Esophagus muscularis mucosa (tissue), 4 donors: ENCODE measurements at regions not wholly inside any gene's neighbourhood (a gene's known extent, or its start where the extent isn't known, plus 50 kb on each side); places are given as distances from the start of the nearest gene placed in this dataset.
"Not testable (repeated sequence)": the region's sequence is repeated elsewhere in the genome, so short reads cannot be mapped to it uniquely, and the experiment has no call there.

Source experiments
- EP300 ChIP-seq: sonication (generic); formaldehyde crosslinking; IDR thresholded peaks from one replicate; pipeline ENCODE4 v1.6.1; 2017; ENCODE audit warnings: antibody characterized with exemption
- POLR2A ChIP-seq: fragments of 450-650 bp; IDR thresholded peaks from one replicate; pipeline ENCODE4 v1.6.1; 2017; ENCODE audit warnings: antibody characterized with exemption, moderate library complexity, mild to moderate bottlenecking, low read depth
- POLR2AphosphoS5 ChIP-seq, 2 donors: sonication (generic); formaldehyde crosslinking; IDR thresholded peaks; one replicate each; pipeline ENCODE4 v1.6.1; 2017; ENCODE audit warnings: antibody characterized with exemption in 2 of 2
- TF ChIP-seq, protein P1 (sequence below), 3 experiments: fragments of 200-600 bp in 2 of 3; fragments of 450-650 bp in 1 of 3; sonication (generic) in 2 of 3; IDR thresholded peaks; one replicate each; pipeline ENCODE4 v1.5.1; 2017 to 2019; ENCODE audit warnings: antibody characterized with exemption in 3 of 3, mild to moderate bottlenecking in 2 of 3, moderate library complexity in 1 of 3

DNA sequence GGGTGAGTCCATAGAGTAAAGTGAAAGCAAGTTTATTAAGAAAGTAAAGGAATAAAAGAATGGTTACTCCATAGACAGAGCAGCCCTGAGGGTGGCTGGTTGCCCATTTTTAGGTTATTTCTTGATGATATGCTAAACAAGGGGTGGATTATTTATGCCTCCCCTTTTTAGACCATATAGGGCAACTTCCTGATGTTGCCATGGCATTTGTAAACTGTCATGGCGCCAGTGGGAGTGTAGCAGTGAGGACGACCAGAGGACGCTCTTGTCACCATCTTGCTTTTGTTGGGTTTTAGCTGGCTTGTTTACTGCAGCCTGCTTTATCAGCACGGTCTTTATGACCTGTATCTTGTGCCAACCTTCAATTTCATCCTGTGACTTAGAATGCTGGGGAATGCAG, 155.4 kb upstream of the FBXO11 start:
- TF ChIP-seq, protein P1, sequence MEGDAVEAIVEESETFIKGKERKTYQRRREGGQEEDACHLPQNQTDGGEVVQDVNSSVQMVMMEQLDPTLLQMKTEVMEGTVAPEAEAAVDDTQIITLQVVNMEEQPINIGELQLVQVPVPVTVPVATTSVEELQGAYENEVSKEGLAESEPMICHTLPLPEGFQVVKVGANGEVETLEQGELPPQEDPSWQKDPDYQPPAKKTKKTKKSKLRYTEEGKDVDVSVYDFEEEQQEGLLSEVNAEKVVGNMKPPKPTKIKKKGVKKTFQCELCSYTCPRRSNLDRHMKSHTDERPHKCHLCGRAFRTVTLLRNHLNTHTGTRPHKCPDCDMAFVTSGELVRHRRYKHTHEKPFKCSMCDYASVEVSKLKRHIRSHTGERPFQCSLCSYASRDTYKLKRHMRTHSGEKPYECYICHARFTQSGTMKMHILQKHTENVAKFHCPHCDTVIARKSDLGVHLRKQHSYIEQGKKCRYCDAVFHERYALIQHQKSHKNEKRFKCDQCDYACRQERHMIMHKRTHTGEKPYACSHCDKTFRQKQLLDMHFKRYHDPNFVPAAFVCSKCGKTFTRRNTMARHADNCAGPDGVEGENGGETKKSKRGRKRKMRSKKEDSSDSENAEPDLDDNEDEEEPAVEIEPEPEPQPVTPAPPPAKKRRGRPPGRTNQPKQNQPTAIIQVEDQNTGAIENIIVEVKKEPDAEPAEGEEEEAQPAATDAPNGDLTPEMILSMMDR (IDR thresholded peaks at IDR 0.05): not testable (repeated sequence)
- TF ChIP-seq POLR2AphosphoS5 (IDR thresholded peaks at IDR 0.05); EP300; POLR2A: not testable (repeated sequence)
